ENCODE measurements at regions not wholly inside any gene's neighbourhood (a gene's known extent, or its start where the extent isn't known, plus 50 kb on each side); places are given as distances from the start of the nearest gene placed in this dataset.

GRCh38 chr7:153939177-153939576 is 113.0 kb upstream of the DPP6 start:
- no peak for TF ChIP-seq CTCF (IDR thresholded peaks at IDR 0.05)
- no peak for TF ChIP-seq POLR2A (IDR thresholded peaks at IDR 0.05)

All from thyroid gland (tissue), 4 donors.